NB4 (cell line): ENCODE measurements at regions not wholly inside any gene's neighbourhood (a gene's known extent, or its start where the extent isn't known, plus 50 kb on each side); places are given as distances from the start of the nearest gene placed in this dataset.

ENCODE experiments used
- CTCF ChIP-seq: IDR thresholded peaks from one replicate; pipeline ENCODE4 v1.5.1; 2012; ENCODE audit warnings: low read depth, low read length
- POLR2A ChIP-seq: IDR thresholded peaks from 2 replicates; pipeline ENCODE4 v1.6.1; 2011; ENCODE audit warnings: mild to moderate bottlenecking; ENCODE audit not compliant: insufficient read length; ENCODE audit errors: extremely low read depth

- no peak for TF ChIP-seq POLR2A
- TF ChIP-seq CTCF = no peak
Measured at GRCh38 chr2:120402508-120402907, 56.6 kb downstream of the INHBB start.
